Pancreas (tissue), 10 donors: ENCODE measurements at regions not wholly inside any gene's neighbourhood (a gene's known extent, or its start where the extent isn't known, plus 50 kb on each side); places are given as distances from the start of the nearest gene placed in this dataset.

ENCODE experiments used
- ATAC-seq, 4 donors: fragments of 200-7000 bp; cut with Tn5 transposase; one replicate each; pipeline versions ENCODE4 v1.8.0 to v1.9.1; 2020; ENCODE audit warnings: mild to moderate bottlenecking in 4 of 4, moderate library complexity in 4 of 4
- DNase-seq, 6 donors: peaks; one replicate each; pipeline ENCODE4 v3.0.0-alpha.2; 2020
- FAIRE-seq: peaks from 2 replicates; lab custom pipeline; 2012; peaks lifted over from hg19 to GRCh38; lab: Jason Lieb, UNC
- H3K27ac ChIP-seq, 4 donors: fragments of 200-600 bp; sonication (generic); 1 replicate in 3 of 4; 2 replicates in 1 of 4; pipeline versions ENCODE4 v1.5.0 to v1.8.0; 2020
- H3K27me3 ChIP-seq, 4 donors: fragments of 200-600 bp; one replicate each; pipeline ENCODE4 v1.8.0; 2021
- H3K36me3 ChIP-seq, 3 donors: fragments of 200-600 bp; sonication (generic) in 1 of 3; one replicate each; pipeline versions ENCODE4 v1.5.0 to v1.8.0; 2020 to 2021
- H3K4me1 ChIP-seq, 3 donors: fragments of 200-600 bp; one replicate each; pipeline ENCODE4 v1.8.0; 2021
- H3K4me3 ChIP-seq, 4 donors: fragments of 200-600 bp; sonication (generic) in 2 of 4; one replicate each; pipeline versions ENCODE4 v1.5.0 to v1.8.0; 2020 to 2021
- H3K9me3 ChIP-seq, 4 donors: fragments of 200-600 bp; one replicate each; pipeline ENCODE4 v1.8.0; 2021
- CTCF ChIP-seq, 4 donors: fragments of 200-600 bp; sonication (generic) in 3 of 4; IDR thresholded peaks; one replicate each; pipeline versions ENCODE4 v1.5.0 to v1.8.0; 2021; ENCODE audit warnings: antibody characterized with exemption in 4 of 4
- WGBS, 2 donors: extraction: QIAGEN DNeasy Blood & Tissue Kit; methylation state at CpG; one replicate each; pipeline ENCODE4 v1.1.7; 2013; 5-methylcytosine and 5-hydroxymethylcytosine counted together
- intact Hi-C, 3 donors: fragments of 100-400 bp; cut with DNase I; formaldehyde crosslinking; loops; one replicate each; pipeline versions ENCODE4 v1.11.1 to v1.14.2; 2022
- donor health status: healthy with polysubstance abuse.
- donor health status: DM: no; HTN: no; CAD: no; lungs with moderate emphysema.
- donor health status: DM: no; HTN: no; CAD: no.
- donor health status: control.
- donor health status: control.
- donor health status: Bipolar disorder and iron deficiency.
- donor health status: DM: yes; HTN: yes; CAD: no.
- donor health status: DM: no; HTN: no; CAD: no.
- donor health status: DM: no; HTN: no; CAD: no.
- donor health status: DM: yes; HTN: yes; CAD: no.

GRCh38 chr9:85397005-85397404, 344.7 kb downstream of the AGTPBP1 start:
- FAIRE-seq (no peak), ATAC-seq (no peak), DNase-seq (no peak)
- WGBS, 2 donors = 84 to 88% methylated on average over 6 of the region's 6 CpGs
- Histone ChIP-seq H3K4me3 (no peak overlapping the region), H3K36me3 (no peaks in the 10 kb centered on the region), H3K27me3 (no peaks in the 10 kb centered on the region), H3K27ac (no peak overlapping the region), H3K9me3 (no peaks in the 10 kb centered on the region), H3K4me1 (no peaks in the 10 kb centered on the region)
- intact Hi-C loops = no loop called here
- no peak for TF ChIP-seq CTCF (IDR thresholded peaks at IDR 0.05)

- Histone ChIP-seq H3K27ac (no peak overlapping the region), H3K4me1 (no peaks in the 10 kb centered on the region), H3K4me3 (no peak overlapping the region), H3K36me3 (no peaks in the 10 kb centered on the region), H3K27me3 (no peaks in the 10 kb centered on the region), H3K9me3 (no peaks in the 10 kb centered on the region)
- FAIRE-seq (no peak), DNase-seq (no peak), ATAC-seq (no peak)
- TF ChIP-seq CTCF (IDR thresholded peaks at IDR 0.05) = no peak
- intact Hi-C loops = no loop called here
- WGBS, 2 donors = 69 to 77% methylated on average over 5 of the region's 5 CpGs
Observed at GRCh38 chr9:85392260-85392659, 349.5 kb downstream of the AGTPBP1 start.

GRCh38 chr9:85377731-85378289, 363.9 kb downstream of the AGTPBP1 start:
- no peaks in the 10 kb centered on the region for H3K36me3 ChIP-seq
- H3K27ac ChIP-seq = no peak overlapping the region
- FAIRE-seq = no peak
- DNase-seq = no peak
- WGBS, 2 donors = 67 to 68% methylated on average over 2 of the region's 2 CpGs
- H3K4me1 ChIP-seq = no peaks in the 10 kb centered on the region
- H3K27me3 ChIP-seq = no peaks in the 10 kb centered on the region
- no peaks in the 10 kb centered on the region for H3K9me3 ChIP-seq
- no peak for TF ChIP-seq CTCF (IDR thresholded peaks at IDR 0.05)
- no peak for ATAC-seq
- H3K4me3 ChIP-seq = no peak overlapping the region
- intact Hi-C loops = no loop called here

GRCh38 chr9:85368781-85369180, 373.0 kb downstream of the AGTPBP1 start:
- intact Hi-C loops = no loop called here
- Histone ChIP-seq H3K9me3 (no peaks in the 10 kb centered on the region), H3K36me3 (no peaks in the 10 kb centered on the region), H3K4me1 (no peaks in the 10 kb centered on the region), H3K27ac (no peak overlapping the region), H3K4me3 (no peak overlapping the region), H3K27me3 (no peaks in the 10 kb centered on the region)
- ATAC-seq = no peak
- DNase-seq = no peak
- TF ChIP-seq CTCF (IDR thresholded peaks at IDR 0.05) = no peak
- FAIRE-seq = no peak
- WGBS, 2 donors = 70 to 84% methylated on average over 1 of the region's 1 CpG

- TF ChIP-seq CTCF (IDR thresholded peaks at IDR 0.05) = no peak
- no peak for ATAC-seq
- Histone ChIP-seq H3K4me1 (no peaks in the 10 kb centered on the region), H3K9me3 (no peaks in the 10 kb centered on the region), H3K36me3 (no peaks in the 10 kb centered on the region), H3K27ac (no peak overlapping the region), H3K4me3 (no peak overlapping the region), H3K27me3 (no peaks in the 10 kb centered on the region)
- intact Hi-C loops = no loop called here
- WGBS, 2 donors = 77 to 88% methylated on average over 5 of the region's 5 CpGs
- FAIRE-seq = no peak
- DNase-seq = no peak
Observed at GRCh38 chr9:85359161-85359560, 382.6 kb downstream of the AGTPBP1 start.
